K562 (cell line): ENCODE measurements at regions not wholly inside any gene's neighbourhood (a gene's known extent, or its start where the extent isn't known, plus 50 kb on each side); places are given as distances from the start of the nearest gene placed in this dataset.

Source experiments
- CBX2 ChIP-seq: fragments of 200-600 bp; sonication (generic); IDR thresholded peaks from one replicate; pipeline ENCODE4 v1.6.1; 2012; ENCODE audit warnings: mild to moderate bottlenecking, low read length, inconsistent platforms; ENCODE audit not compliant: insufficient read depth, poor library complexity, severe bottlenecking
- DMBX1 ChIP-seq: fragments of 250-450 bp; sonication (Bioruptor Pico); IDR thresholded peaks from 2 replicates; pipeline ENCODE4 v1.8.0; 2022; ENCODE audit warnings: inconsistent platforms, mild to moderate bottlenecking, moderate library complexity, borderline replicate concordance
- ELF4 ChIP-seq: fragments of 450-650 bp; formaldehyde crosslinking; IDR thresholded peaks from 2 replicates; pipeline ENCODE4 v1.4.0; 2022; ENCODE audit warnings: missing genetic modification characterization
- ETS2 ChIP-seq: IDR thresholded peaks from 2 replicates; pipeline ENCODE4 v1.6.1; 2016; ENCODE audit warnings: borderline replicate concordance, missing genetic modification characterization, mild to moderate bottlenecking, moderate library complexity, missing compliant biosample characterization; ENCODE audit not compliant: poor library complexity, severe bottlenecking
- GABPB2 ChIP-seq: fragments of 250-450 bp; sonication (Bioruptor Pico); conservative IDR thresholded peaks from 2 replicates; pipeline ENCODE4 v1.5.1; 2021; ENCODE audit warnings: mild to moderate bottlenecking
- HDGF ChIP-seq: fragments of 450-650 bp; IDR thresholded peaks from 2 replicates; pipeline ENCODE4 v1.6.1; 2016
- MYC ChIP-seq, 2 experiments: fragments of 250-450 bp in 1 of 2; sonication (Bioruptor Pico) in 1 of 2; IDR thresholded peaks; 2 replicates each; pipeline versions ENCODE4 v1.5.1 to v1.6.1; 2012 to 2021; ENCODE audit warnings: low read depth in 2 of 2, borderline replicate concordance in 1 of 2, improper control_type of control experiment in 1 of 2, low read length in 1 of 2, mild to moderate bottlenecking in 1 of 2, moderate library complexity in 1 of 2
- NCOR1 ChIP-seq: fragments of 450-650 bp; IDR thresholded peaks from 2 replicates; pipeline ENCODE4 v1.6.1; 2016; ENCODE audit warnings: mild to moderate bottlenecking, moderate library complexity
- NFYB ChIP-seq: IDR thresholded peaks from 2 replicates; pipeline ENCODE4 v1.6.1; 2011; ENCODE audit warnings: mild to moderate bottlenecking, moderate library complexity; ENCODE audit not compliant: insufficient read length; ENCODE audit errors: extremely low read depth
- PURB ChIP-seq: sonication (generic); formaldehyde crosslinking; IDR thresholded peaks from 2 replicates; pipeline ENCODE4 v1.9.0; 2021; ENCODE audit warnings: low read depth, mild to moderate bottlenecking, missing genetic modification reagents
- SMAD1 ChIP-seq: fragments of 150-350 bp; IDR thresholded peaks from 2 replicates; pipeline ENCODE4 v1.6.1; 2014; ENCODE audit warnings: low read length, low read depth; ENCODE audit not compliant: partially characterized antibody
- ZNF140 ChIP-seq: fragments of 250-450 bp; sonication (Bioruptor Pico); IDR thresholded peaks from 2 replicates; pipeline ENCODE4 v1.8.0; 2021; ENCODE audit warnings: moderate library complexity, mild to moderate bottlenecking, inconsistent platforms
- ZNF311 ChIP-seq: fragments of 250-450 bp; sonication (Bioruptor Pico); IDR thresholded peaks from 2 replicates; pipeline ENCODE4 v1.4.0; 2020; ENCODE audit warnings: mild to moderate bottlenecking, moderate library complexity
- TF ChIP-seq, protein P1 (sequence below): sonication (generic); formaldehyde crosslinking; IDR thresholded peaks from 2 replicates; pipeline ENCODE4 v1.8.0; 2022; ENCODE audit warnings: mild to moderate bottlenecking, missing genetic modification reagents
- TF ChIP-seq, protein P2 (sequence below): fragments of 250-450 bp; sonication (Bioruptor Pico); IDR thresholded peaks from 2 replicates; pipeline ENCODE4 v1.8.0; 2021; ENCODE audit warnings: borderline replicate concordance, mild to moderate bottlenecking, moderate library complexity; ENCODE audit not compliant: poor library complexity, severe bottlenecking
- TF ChIP-seq, protein P3 (sequence below): fragments of 450-650 bp; IDR thresholded peaks from 2 replicates; pipeline ENCODE4 v1.6.1; 2016
- TF ChIP-seq, protein P4 (sequence below): sonication (generic); formaldehyde crosslinking; IDR thresholded peaks from 2 replicates; pipeline ENCODE4 v1.8.0; 2022; ENCODE audit warnings: mild to moderate bottlenecking, missing genetic modification reagents, borderline replicate concordance
- TF ChIP-seq, protein P5 (sequence below): fragments of 450-650 bp; IDR thresholded peaks from 2 replicates; pipeline ENCODE4 v1.7.0; 2016; ENCODE audit warnings: borderline replicate concordance

DNA sequence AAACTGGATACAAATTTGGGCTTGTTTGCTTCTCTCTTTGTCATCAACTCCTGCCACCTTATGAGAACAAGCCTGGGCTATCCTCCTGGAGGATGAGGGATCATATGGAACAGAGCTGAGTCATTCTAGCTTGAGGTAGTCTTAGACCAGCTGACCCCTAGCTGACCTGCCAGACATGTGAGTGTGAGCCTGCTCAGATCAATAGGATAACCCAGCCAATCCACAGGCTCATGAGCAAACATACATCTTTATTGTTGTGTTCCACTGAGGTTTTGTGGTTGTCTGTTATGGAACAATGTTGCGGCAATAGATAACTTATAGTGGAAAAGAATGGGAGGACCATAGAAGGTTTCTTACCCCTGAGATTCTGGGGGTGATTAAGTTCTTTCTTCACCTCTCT lies 54.5 kb upstream of the FAM180A start (continued):
- TF ChIP-seq, protein P1, sequence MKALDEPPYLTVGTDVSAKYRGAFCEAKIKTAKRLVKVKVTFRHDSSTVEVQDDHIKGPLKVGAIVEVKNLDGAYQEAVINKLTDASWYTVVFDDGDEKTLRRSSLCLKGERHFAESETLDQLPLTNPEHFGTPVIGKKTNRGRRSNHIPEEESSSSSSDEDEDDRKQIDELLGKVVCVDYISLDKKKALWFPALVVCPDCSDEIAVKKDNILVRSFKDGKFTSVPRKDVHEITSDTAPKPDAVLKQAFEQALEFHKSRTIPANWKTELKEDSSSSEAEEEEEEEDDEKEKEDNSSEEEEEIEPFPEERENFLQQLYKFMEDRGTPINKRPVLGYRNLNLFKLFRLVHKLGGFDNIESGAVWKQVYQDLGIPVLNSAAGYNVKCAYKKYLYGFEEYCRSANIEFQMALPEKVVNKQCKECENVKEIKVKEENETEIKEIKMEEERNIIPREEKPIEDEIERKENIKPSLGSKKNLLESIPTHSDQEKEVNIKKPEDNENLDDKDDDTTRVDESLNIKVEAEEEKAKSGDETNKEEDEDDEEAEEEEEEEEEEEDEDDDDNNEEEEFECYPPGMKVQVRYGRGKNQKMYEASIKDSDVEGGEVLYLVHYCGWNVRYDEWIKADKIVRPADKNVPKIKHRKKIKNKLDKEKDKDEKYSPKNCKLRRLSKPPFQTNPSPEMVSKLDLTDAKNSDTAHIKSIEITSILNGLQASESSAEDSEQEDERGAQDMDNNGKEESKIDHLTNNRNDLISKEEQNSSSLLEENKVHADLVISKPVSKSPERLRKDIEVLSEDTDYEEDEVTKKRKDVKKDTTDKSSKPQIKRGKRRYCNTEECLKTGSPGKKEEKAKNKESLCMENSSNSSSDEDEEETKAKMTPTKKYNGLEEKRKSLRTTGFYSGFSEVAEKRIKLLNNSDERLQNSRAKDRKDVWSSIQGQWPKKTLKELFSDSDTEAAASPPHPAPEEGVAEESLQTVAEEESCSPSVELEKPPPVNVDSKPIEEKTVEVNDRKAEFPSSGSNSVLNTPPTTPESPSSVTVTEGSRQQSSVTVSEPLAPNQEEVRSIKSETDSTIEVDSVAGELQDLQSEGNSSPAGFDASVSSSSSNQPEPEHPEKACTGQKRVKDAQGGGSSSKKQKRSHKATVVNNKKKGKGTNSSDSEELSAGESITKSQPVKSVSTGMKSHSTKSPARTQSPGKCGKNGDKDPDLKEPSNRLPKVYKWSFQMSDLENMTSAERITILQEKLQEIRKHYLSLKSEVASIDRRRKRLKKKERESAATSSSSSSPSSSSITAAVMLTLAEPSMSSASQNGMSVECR = no peak
- TF ChIP-seq, protein P2, sequence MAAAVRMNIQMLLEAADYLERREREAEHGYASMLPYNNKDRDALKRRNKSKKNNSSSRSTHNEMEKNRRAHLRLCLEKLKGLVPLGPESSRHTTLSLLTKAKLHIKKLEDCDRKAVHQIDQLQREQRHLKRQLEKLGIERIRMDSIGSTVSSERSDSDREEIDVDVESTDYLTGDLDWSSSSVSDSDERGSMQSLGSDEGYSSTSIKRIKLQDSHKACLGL (CRISPR knock-in tag) = no peak
- TF ChIP-seq, protein P3, sequence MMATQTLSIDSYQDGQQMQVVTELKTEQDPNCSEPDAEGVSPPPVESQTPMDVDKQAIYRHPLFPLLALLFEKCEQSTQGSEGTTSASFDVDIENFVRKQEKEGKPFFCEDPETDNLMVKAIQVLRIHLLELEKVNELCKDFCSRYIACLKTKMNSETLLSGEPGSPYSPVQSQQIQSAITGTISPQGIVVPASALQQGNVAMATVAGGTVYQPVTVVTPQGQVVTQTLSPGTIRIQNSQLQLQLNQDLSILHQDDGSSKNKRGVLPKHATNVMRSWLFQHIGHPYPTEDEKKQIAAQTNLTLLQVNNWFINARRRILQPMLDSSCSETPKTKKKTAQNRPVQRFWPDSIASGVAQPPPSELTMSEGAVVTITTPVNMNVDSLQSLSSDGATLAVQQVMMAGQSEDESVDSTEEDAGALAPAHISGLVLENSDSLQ = no peak
- TF ChIP-seq PURB (CRISPR knock-in tag) (no peak), NFYB (no peak), ZNF140 (no peak), ZNF311 (no peak), ETS2 (tag) (no peak), ELF4 (CRISPR knock-in tag) (no peak), SMAD1 (no peak), MYC (IDR thresholded peaks at IDR 0.05; ENCODE audit: low read depth, low read length) (no peak), MYC (CRISPR knock-in tag; IDR thresholded peaks at IDR 0.05; ENCODE audit: borderline replicate concordance, low read depth) (no peak), DMBX1 (CRISPR knock-in tag) (no peak), HDGF (no peak), CBX2 (no peak), GABPB2 (CRISPR knock-in tag) (no peak), NCOR1 (peak; percentile 35; the same call in 1 of the 2 replicates)
- TF ChIP-seq, protein P4, sequence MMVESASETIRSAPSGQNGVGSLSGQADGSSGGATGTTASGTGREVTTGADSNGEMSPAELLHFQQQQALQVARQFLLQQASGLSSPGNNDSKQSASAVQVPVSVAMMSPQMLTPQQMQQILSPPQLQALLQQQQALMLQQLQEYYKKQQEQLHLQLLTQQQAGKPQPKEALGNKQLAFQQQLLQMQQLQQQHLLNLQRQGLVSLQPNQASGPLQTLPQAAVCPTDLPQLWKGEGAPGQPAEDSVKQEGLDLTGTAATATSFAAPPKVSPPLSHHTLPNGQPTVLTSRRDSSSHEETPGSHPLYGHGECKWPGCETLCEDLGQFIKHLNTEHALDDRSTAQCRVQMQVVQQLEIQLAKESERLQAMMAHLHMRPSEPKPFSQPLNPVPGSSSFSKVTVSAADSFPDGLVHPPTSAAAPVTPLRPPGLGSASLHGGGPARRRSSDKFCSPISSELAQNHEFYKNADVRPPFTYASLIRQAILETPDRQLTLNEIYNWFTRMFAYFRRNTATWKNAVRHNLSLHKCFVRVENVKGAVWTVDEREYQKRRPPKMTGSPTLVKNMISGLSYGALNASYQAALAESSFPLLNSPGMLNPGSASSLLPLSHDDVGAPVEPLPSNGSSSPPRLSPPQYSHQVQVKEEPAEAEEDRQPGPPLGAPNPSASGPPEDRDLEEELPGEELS (CRISPR knock-in tag) = no peak
- TF ChIP-seq, protein P5, sequence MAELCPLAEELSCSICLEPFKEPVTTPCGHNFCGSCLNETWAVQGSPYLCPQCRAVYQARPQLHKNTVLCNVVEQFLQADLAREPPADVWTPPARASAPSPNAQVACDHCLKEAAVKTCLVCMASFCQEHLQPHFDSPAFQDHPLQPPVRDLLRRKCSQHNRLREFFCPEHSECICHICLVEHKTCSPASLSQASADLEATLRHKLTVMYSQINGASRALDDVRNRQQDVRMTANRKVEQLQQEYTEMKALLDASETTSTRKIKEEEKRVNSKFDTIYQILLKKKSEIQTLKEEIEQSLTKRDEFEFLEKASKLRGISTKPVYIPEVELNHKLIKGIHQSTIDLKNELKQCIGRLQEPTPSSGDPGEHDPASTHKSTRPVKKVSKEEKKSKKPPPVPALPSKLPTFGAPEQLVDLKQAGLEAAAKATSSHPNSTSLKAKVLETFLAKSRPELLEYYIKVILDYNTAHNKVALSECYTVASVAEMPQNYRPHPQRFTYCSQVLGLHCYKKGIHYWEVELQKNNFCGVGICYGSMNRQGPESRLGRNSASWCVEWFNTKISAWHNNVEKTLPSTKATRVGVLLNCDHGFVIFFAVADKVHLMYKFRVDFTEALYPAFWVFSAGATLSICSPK = no peak
